SJSA1 (cell line): ENCODE measurements at regions not wholly inside any gene's neighbourhood (a gene's known extent, or its start where the extent isn't known, plus 50 kb on each side); places are given as distances from the start of the nearest gene placed in this dataset.

ENCODE experiments used
- DNase-seq, 2 experiments: peaks; one replicate each; pipeline ENCODE4 v3.0.0-alpha.2; 2015 to 2020; ENCODE audit warnings: low spot score in 2 of 2, low read depth in 1 of 2
- H3K27ac ChIP-seq: fragments of 250-450 bp; sonication (Bioruptor Pico); 2 replicates; pipeline ENCODE4 v1.5.1; 2020; ENCODE audit warnings: mild to moderate bottlenecking, moderate library complexity
- H3K27me3 ChIP-seq: fragments of 250-450 bp; sonication (Bioruptor Pico); replicated peaks from 2 replicates; pipeline ENCODE4 v1.5.1; 2020; ENCODE audit warnings: mild to moderate bottlenecking, moderate library complexity
- H3K36me3 ChIP-seq: fragments of 250-450 bp; sonication (Bioruptor Pico); 2 replicates; pipeline ENCODE4 v1.5.1; 2020; ENCODE audit warnings: mild to moderate bottlenecking
- H3K4me1 ChIP-seq: fragments of 250-450 bp; sonication (Bioruptor Pico); replicated peaks from 2 replicates; pipeline ENCODE4 v1.6.1; 2021; ENCODE audit warnings: mild to moderate bottlenecking
- H3K4me3 ChIP-seq: fragments of 250-450 bp; sonication (Bioruptor Pico); 2 replicates; pipeline ENCODE4 v1.5.1; 2020; ENCODE audit warnings: mild to moderate bottlenecking
- H3K9me3 ChIP-seq: fragments of 250-450 bp; sonication (Bioruptor Pico); replicated peaks from 2 replicates; pipeline ENCODE4 v1.5.1; 2020; ENCODE audit warnings: mild to moderate bottlenecking

- H3K9me3 ChIP-seq: no peaks in the 10 kb centered on the region
- no peaks in the 10 kb centered on the region for H3K36me3 ChIP-seq
- H3K27ac ChIP-seq: no peak overlapping the region
- H3K27me3 ChIP-seq: no peaks in the 10 kb centered on the region
- H3K4me1 ChIP-seq: no peaks in the 10 kb centered on the region
- no peak for DNase-seq
- no peak overlapping the region for H3K4me3 ChIP-seq
Measured at GRCh38 chr4:163611182-163611581, 116.7 kb downstream of the TMA16 start.

- no peaks in the 10 kb centered on the region for H3K27me3 ChIP-seq
- DNase-seq: no peak
- H3K27ac ChIP-seq: no peak overlapping the region
- no peak overlapping the region for H3K4me3 ChIP-seq
- no peaks in the 10 kb centered on the region for H3K36me3 ChIP-seq
- no peaks in the 10 kb centered on the region for H3K4me1 ChIP-seq
- H3K9me3 ChIP-seq: no peaks in the 10 kb centered on the region
Measured at GRCh38 chr4:163611784-163612445, 117.4 kb downstream of the TMA16 start.

- no peak for DNase-seq
- no peak overlapping the region for H3K4me3 ChIP-seq
- H3K27me3 ChIP-seq: no peaks in the 10 kb centered on the region
- H3K9me3 ChIP-seq: no peaks in the 10 kb centered on the region
- no peak overlapping the region for H3K27ac ChIP-seq
- no peaks in the 10 kb centered on the region for H3K36me3 ChIP-seq
- no peaks in the 10 kb centered on the region for H3K4me1 ChIP-seq
Measured at GRCh38 chr4:163612762-163613161, 118.3 kb downstream of the TMA16 start.

- Histone ChIP-seq H3K9me3 (no peaks in the 10 kb centered on the region), H3K27me3 (no peaks in the 10 kb centered on the region), H3K4me3 (no peak overlapping the region), H3K27ac (no peak overlapping the region), H3K4me1 (no peaks in the 10 kb centered on the region), H3K36me3 (no peaks in the 10 kb centered on the region)
- no peak for DNase-seq
Measured at GRCh38 chr4:163613383-163613782, 118.9 kb downstream of the TMA16 start.

GRCh38 chr4:163614866-163615265 lies 120.4 kb downstream of the TMA16 start:
- Histone ChIP-seq H3K27me3 (no peaks in the 10 kb centered on the region), H3K4me1 (no peaks in the 10 kb centered on the region), H3K36me3 (no peaks in the 10 kb centered on the region), H3K27ac (no peak overlapping the region), H3K9me3 (no peaks in the 10 kb centered on the region), H3K4me3 (no peak overlapping the region)
- DNase-seq: no peak

GRCh38 chr4:163618845-163619244 lies 124.4 kb downstream of the TMA16 start:
- Histone ChIP-seq H3K27me3 (no peaks in the 10 kb centered on the region), H3K27ac (no peak overlapping the region), H3K36me3 (no peaks in the 10 kb centered on the region), H3K9me3 (no peaks in the 10 kb centered on the region), H3K4me3 (no peak overlapping the region), H3K4me1 (no peaks in the 10 kb centered on the region)
- DNase-seq: no peak

- no peak for DNase-seq
- Histone ChIP-seq H3K27me3 (no peaks in the 10 kb centered on the region), H3K27ac (no peak overlapping the region), H3K9me3 (no peaks in the 10 kb centered on the region; the same call in 1 of the 2 replicates), H3K36me3 (no peaks in the 10 kb centered on the region), H3K4me1 (no peaks in the 10 kb centered on the region), H3K4me3 (no peak overlapping the region)
Measured at GRCh38 chr4:163620738-163621137, 126.2 kb downstream of the TMA16 start.

GRCh38 chr4:163621821-163622220 lies 127.3 kb downstream of the TMA16 start:
- no peak for DNase-seq

GRCh38 chr4:163622379-163623035 lies 128.0 kb downstream of the TMA16 start:
- Histone ChIP-seq H3K27ac (no peak overlapping the region), H3K4me1 (no peaks in the 10 kb centered on the region), H3K9me3 (no peaks in the 10 kb centered on the region; the same call in 1 of the 2 replicates), H3K4me3 (no peak overlapping the region), H3K27me3 (no peaks in the 10 kb centered on the region), H3K36me3 (no peaks in the 10 kb centered on the region)
- DNase-seq: no peak

More at GRCh38 chr4:163621821-163622220, 127.3 kb downstream of the TMA16 start:
- Histone ChIP-seq H3K27me3 (no peaks in the 10 kb centered on the region), H3K4me1 (no peaks in the 10 kb centered on the region), H3K36me3 (no peaks in the 10 kb centered on the region), H3K9me3 (no peaks in the 10 kb centered on the region; the same call in 1 of the 2 replicates), H3K4me3 (no peak overlapping the region), H3K27ac (no peak overlapping the region)

GRCh38 chr4:163623787-163624186 lies 129.3 kb downstream of the TMA16 start:
- no peaks in the 10 kb centered on the region for H3K27me3 ChIP-seq
- H3K4me1 ChIP-seq: no peaks in the 10 kb centered on the region
- no peak for DNase-seq
- no peaks in the 10 kb centered on the region; the same call in 1 of the 2 replicates for H3K9me3 ChIP-seq
- H3K27ac ChIP-seq: no peak overlapping the region
- H3K36me3 ChIP-seq: no peaks in the 10 kb centered on the region
- no peak overlapping the region for H3K4me3 ChIP-seq

- Histone ChIP-seq H3K27me3 (no peaks in the 10 kb centered on the region), H3K36me3 (no peaks in the 10 kb centered on the region), H3K4me1 (no peaks in the 10 kb centered on the region), H3K27ac (no peak overlapping the region), H3K4me3 (no peak overlapping the region), H3K9me3 (no peaks in the 10 kb centered on the region; the same call in 1 of the 2 replicates)
- no peak for DNase-seq
Measured at GRCh38 chr4:163624727-163625126, 130.2 kb downstream of the TMA16 start.

- Histone ChIP-seq H3K9me3 (no peaks in the 10 kb centered on the region), H3K27ac (no peak overlapping the region), H3K27me3 (no peaks in the 10 kb centered on the region), H3K36me3 (no peaks in the 10 kb centered on the region), H3K4me1 (no peaks in the 10 kb centered on the region), H3K4me3 (no peak overlapping the region)
- DNase-seq: no peak
Measured at GRCh38 chr4:163631288-163631687, 136.8 kb downstream of the TMA16 start.

- DNase-seq: no peak
- no peaks in the 10 kb centered on the region for H3K27me3 ChIP-seq
- H3K9me3 ChIP-seq: no peaks in the 10 kb centered on the region
- H3K27ac ChIP-seq: no peak overlapping the region
- H3K4me3 ChIP-seq: no peak overlapping the region
- no peaks in the 10 kb centered on the region for H3K36me3 ChIP-seq
- no peaks in the 10 kb centered on the region for H3K4me1 ChIP-seq
Measured at GRCh38 chr4:163638909-163639308, 144.4 kb downstream of the TMA16 start.

GRCh38 chr4:163649557-163650091 lies 155.1 kb downstream of the TMA16 start:
- Histone ChIP-seq H3K4me3 (no peak overlapping the region), H3K27me3 (no peaks in the 10 kb centered on the region), H3K36me3 (no peaks in the 10 kb centered on the region), H3K4me1 (no peaks in the 10 kb centered on the region), H3K27ac (no peak overlapping the region), H3K9me3 (no peaks in the 10 kb centered on the region)
- DNase-seq: no peak
